HG02870 (cell line): ENCODE measurements at regions not wholly inside any gene's neighbourhood (a gene's known extent, or its start where the extent isn't known, plus 50 kb on each side); places are given as distances from the start of the nearest gene placed in this dataset.
A peak's percentile ranks its signal among the peaks of the same experiment; 100 is the strongest.

ENCODE experiments used
- ATAC-seq: cut with Tn5 transposase; IDR thresholded peaks from one replicate; pipeline ENCODE4 v1.9.1; 2021; ENCODE audit warnings: mild to moderate bottlenecking, moderate library complexity; ENCODE audit not compliant: unreplicated experiment

DNA sequence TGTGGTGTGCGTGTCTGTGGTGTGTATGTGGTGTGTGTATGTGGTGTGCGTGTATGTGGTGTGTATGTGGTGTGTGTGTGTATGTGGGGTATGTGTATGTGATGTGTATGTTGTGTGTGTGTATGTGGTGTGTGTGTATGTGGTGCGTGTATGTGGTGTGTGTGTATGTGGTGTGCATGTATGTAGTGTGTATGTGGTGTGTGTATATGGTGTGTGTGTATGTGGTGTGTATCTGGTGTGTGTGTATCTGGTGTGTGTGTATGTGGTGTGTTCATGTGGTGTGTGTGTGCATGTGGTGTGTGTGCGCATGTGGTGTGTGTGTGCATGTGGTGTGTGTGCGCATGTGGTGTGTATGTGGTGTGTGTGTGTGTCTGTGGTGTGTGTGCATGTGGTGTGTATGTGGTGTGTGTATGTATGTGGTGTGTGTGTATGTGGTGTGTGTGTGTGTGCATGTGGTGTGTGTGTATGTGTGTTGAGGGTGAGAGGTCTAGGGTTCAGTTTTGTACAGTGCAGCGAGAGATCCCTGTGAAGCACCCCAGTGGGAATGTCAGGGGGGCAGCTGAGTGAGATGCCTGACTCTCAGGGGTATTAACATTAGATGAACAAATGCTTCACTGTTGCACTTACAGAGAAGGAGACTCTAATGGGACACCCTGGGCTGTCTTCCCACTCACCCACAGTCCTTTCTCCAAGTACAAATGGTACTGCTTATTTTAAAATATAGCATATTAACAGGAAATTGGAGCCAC lies 61.3 kb upstream of the MEDAG start:
- ATAC-seq: no peak

- ATAC-seq: no peak
Measured at GRCh38 chr13:30845297-30846214, 60.5 kb upstream of the MEDAG start.

- ATAC-seq: no peak
Measured at GRCh38 chr13:30846311-30846710, 59.8 kb upstream of the MEDAG start.

DNA sequence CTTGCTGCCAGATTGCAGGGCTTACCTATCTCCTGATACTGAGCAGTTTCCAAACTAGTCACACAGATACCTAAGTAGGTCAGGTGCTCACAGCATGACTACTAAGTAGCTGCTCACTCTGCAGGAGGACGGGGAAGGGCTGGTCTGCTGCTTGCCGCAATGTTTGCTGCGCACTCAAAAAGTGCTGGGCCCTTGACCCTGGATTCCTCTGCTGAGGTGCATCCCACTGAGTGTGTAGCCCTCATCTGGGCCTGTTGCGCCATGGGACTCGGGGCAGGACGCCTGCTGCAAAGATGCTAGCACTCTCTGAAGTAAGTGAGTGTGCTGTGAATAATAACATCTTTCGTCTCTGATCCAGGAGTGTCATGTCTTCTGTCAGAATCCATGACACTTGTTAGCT lies 59.2 kb upstream of the MEDAG start:
- ATAC-seq: no peak

DNA sequence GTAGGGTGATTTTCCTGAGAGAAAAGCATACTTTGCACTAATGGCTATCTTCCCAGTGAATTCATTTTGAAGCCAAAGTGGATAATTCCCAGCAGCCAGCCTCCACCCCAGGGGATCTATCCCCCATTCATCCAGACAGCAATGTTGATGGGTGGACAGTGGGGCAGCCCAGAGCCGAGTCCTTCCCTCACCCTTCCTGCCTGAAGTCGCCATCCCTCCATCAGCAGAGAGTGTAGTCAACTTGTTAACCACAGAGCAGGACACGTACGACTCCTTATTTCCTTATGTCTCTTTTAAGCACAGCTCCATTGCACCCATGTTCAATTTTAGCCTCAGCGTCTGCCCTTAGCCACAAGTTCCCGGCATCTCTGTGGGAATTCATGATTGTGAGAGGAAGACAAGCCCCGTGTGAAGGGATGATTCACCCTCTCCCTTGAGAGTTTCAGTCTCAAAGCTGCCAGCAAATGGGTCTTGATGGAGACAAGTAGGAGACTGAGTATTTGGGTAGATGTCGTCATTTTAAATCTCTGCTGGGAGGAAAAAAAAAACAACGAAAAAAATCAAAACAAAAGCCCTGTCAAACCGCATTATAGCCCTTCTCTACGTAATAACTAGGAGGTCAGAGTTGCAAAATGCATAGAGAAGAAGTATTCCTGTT lies 58.3 kb upstream of the MEDAG start:
- no peak for ATAC-seq

DNA sequence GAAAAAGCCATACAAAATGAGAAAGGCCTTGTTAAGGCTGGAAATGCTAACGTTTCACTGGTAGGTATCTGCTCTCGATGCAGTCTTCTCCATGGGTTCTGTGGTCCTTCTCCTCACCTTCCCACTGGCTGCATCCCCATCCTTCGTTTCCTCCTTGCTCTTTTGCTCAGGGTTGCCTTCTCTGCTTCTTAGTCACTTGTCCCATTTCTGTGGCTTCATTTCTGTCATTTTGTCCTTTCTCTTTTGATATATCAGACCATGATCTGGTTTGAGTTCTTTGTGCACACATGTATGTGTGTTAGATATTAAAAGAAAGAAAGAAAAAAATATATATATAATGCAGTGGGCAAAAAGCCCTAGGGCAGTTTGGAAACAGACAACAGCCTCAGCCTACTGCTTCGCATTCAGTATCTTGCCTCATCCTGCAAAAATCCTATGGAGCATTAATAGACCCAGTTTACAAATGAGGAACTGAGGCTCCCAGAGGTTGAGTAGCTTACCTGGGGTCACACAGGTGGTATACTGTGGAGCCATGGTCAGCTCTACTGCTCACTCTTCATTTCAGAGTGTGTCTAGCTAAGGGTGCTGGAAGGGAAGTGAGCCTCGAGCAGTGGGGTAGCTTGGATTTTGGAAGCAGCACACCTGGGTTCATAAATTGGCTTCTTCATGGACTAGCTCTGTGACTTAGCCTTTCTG lies 57.6 kb upstream of the MEDAG start:
- no peak for ATAC-seq

DNA sequence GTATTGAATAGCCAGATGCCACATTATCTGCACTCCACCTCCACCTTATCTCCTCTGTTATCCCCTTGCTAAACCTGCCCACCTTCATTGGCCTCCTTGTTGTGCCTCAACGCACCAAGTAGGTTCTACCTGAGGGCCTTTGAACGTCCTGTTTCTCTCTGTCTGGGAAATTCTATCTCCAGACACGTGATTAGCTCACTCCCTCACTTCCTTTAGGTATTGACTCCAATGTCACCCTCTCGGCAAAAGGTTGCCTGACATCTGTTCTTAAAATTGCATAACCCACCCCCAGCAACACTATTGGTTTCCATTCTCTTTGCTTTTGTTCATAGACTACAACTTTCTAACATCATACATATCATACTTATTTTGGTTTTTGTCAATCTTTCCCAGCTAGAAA lies 56.5 kb upstream of the MEDAG start:
- no peak for ATAC-seq

DNA sequence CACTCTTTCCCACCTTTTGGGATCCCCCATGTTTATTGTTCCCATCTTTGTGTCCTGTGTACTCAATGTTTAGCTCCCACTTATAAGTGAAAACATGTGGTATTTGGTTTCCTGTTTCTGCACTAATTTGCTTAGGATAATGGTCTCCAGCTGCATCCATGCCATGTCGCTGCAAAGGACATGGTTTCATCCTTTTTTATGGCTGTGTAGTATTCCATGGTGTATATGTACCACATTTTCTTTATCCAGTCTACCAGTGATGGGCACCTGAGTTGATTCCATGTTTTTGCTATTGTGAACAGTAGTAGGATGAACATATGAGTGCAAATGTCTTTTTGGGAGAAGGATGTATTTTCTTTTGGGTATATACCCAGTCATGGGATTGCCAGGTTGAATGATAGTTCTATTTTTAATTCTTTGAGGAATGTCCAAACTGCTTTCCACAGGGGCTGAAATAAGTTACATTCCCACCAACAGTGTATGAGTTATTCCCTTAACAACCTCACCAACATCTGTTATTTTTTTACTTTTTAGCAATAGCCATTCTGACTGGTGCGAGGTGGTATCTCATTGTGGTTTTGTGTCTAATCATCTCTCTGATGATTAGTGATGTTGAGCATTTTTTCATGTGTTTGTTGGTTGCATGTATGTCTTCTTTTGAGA lies 55.7 kb upstream of the MEDAG start:
- no peak for ATAC-seq

DNA sequence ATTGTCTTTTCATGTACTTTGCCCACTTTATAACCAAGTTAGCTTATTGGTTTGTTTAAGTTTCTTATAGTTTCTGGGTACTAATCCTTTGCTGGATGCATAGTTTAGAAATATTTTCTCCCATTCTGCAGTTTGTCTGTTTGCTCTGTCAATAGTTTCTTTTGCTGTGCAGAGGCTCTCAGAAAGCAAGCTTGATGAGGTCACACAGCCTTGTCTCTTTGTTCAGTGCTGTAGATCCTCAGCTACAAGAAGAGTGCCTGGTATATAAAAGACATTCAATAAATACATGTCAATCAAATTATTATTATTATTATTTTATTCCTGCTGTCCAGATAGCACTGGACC lies 55.2 kb upstream of the MEDAG start:
- no peak for ATAC-seq

- peak; percentile 94 for ATAC-seq
Measured at GRCh38 chr13:30851697-30852096, 54.4 kb upstream of the MEDAG start.

DNA sequence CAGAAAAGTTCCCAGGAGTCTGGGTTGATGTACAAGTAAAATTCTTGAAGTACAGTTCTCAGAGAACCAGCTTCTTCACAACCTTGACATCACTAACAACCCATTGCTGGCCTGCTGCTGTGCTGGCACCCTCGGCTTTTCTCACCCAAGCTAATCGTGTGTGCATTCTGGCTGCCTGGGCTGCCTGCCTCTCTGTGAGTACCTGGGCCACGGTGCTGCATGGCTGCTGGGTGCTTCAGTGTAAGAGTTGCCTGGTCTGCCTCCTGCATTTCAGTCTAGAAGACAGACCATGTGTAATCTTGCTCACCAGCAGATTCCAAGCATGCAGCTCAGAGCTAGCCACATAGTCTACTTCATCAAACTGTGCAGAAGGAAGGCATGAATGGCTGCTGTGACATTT lies 50.5 kb upstream of the MEDAG start:
- no peak for ATAC-seq

- no peak for ATAC-seq
Measured at GRCh38 chr13:30856005-30856790, 49.9 kb upstream of the MEDAG start.
